CD14-positive monocyte (primary cell): ENCODE measurements at regions not wholly inside any gene's neighbourhood (a gene's known extent, or its start where the extent isn't known, plus 50 kb on each side); places are given as distances from the start of the nearest gene placed in this dataset.

Experiments used
- DNase-seq, 3 donors: peaks; one replicate each; pipeline ENCODE4 v3.0.0-alpha.2; 2011 to 2022
- H2AFZ ChIP-seq: 2 replicates; pipeline ENCODE4 v1.6.0; 2012; ENCODE audit warnings: mild to moderate bottlenecking, low read depth, low read length, inconsistent platforms; ENCODE audit not compliant: insufficient read depth, poor library complexity, severe bottlenecking
- H3K27ac ChIP-seq, 2 donors: 1 replicate in 1 of 2; 2 replicates in 1 of 2; pipeline ENCODE4 v1.5.1; 2012 to 2013; ENCODE audit warnings: low read length in 2 of 2, control low read depth in 1 of 2, inconsistent platforms in 1 of 2, low read depth in 1 of 2, mild to moderate bottlenecking in 1 of 2
- H3K27me3 ChIP-seq, 2 donors: one replicate each; pipeline versions ENCODE4 v1.6.0 to v1.6.1; 2011 to 2013; ENCODE audit warnings: low read length in 2 of 2; ENCODE audit not compliant: control insufficient read depth in 2 of 2, insufficient read depth in 2 of 2
- H3K36me3 ChIP-seq, 2 donors: replicated peaks in 1 of 2; 1 replicate in 1 of 2; 2 replicates in 1 of 2; pipeline versions ENCODE4 v1.5.1 to v1.6.1; 2012 to 2013; ENCODE audit warnings: low read length in 2 of 2, control low read depth in 1 of 2, inconsistent platforms in 1 of 2, mild to moderate bottlenecking in 1 of 2; ENCODE audit not compliant: insufficient read depth in 2 of 2, control insufficient read depth in 1 of 2
- H3K4me1 ChIP-seq, 2 donors: 1 replicate in 1 of 2; 2 replicates in 1 of 2; pipeline versions ENCODE4 v1.5.1 to v1.6.1; 2012 to 2013; ENCODE audit warnings: low read length in 2 of 2, control low read depth in 1 of 2, inconsistent platforms in 1 of 2, mild to moderate bottlenecking in 1 of 2, moderate library complexity in 1 of 2; ENCODE audit not compliant: insufficient read depth in 2 of 2, control insufficient read depth in 1 of 2
- H3K4me2 ChIP-seq: replicated peaks from 2 replicates; pipeline ENCODE3; 2012; ENCODE audit warnings: low read length, moderate library complexity, mild to moderate bottlenecking; ENCODE audit not compliant: poor library complexity, severe bottlenecking; ENCODE audit errors: extremely low read depth
- H3K4me3 ChIP-seq, 3 experiments: fragments of 200-600 bp in 1 of 3; sonication (generic) in 1 of 3; replicated peaks in 1 of 3; 1 replicate in 2 of 3; 2 replicates in 1 of 3; pipeline ENCODE4 v1.5.1; 2011 to 2013; ENCODE audit warnings: low read length in 3 of 3, mild to moderate bottlenecking in 3 of 3, control low read depth in 2 of 3, low read depth in 2 of 3, inconsistent platforms in 1 of 3, moderate library complexity in 1 of 3
- H3K79me2 ChIP-seq: 2 replicates; pipeline ENCODE4 v1.6.0; 2012; ENCODE audit warnings: mild to moderate bottlenecking, control low read depth, inconsistent platforms, low read length, moderate library complexity; ENCODE audit not compliant: insufficient read depth
- H3K9ac ChIP-seq: 2 replicates; pipeline ENCODE4 v1.6.0; 2017; ENCODE audit warnings: low read length, mild to moderate bottlenecking; ENCODE audit not compliant: insufficient read depth, poor library complexity, severe bottlenecking
- H3K9me3 ChIP-seq, 2 donors: replicated peaks in 1 of 2; 1 replicate in 1 of 2; 2 replicates in 1 of 2; pipeline versions ENCODE4 v1.5.1 to v1.6.1; 2012 to 2013; ENCODE audit warnings: low read length in 2 of 2, control low read depth in 1 of 2; ENCODE audit not compliant: control insufficient read depth in 1 of 2, insufficient read depth in 1 of 2
- H4K20me1 ChIP-seq: 2 replicates; pipeline ENCODE4 v1.6.0; 2012; ENCODE audit warnings: mild to moderate bottlenecking, low read length, control low read depth, moderate library complexity; ENCODE audit not compliant: insufficient read depth
- H3K27ac Mint-ChIP-seq, 7 donors: one replicate each; pipeline ENCODE4 v1.8.0; 2020; ENCODE audit warnings: mild to moderate bottlenecking in 7 of 7, mixed read lengths in 7 of 7, moderate library complexity in 6 of 7, inconsistent platforms in 2 of 7
- H3K27me3 Mint-ChIP-seq, 3 donors: one replicate each; pipeline ENCODE4 v1.8.0; 2021 to 2022; ENCODE audit warnings: low read depth in 3 of 3, mild to moderate bottlenecking in 3 of 3, mixed read lengths in 3 of 3, moderate library complexity in 3 of 3, inconsistent platforms in 1 of 3
- H3K36me3 Mint-ChIP-seq, 2 donors: one replicate each; pipeline ENCODE4 v1.8.0; 2020; ENCODE audit warnings: mixed read lengths in 2 of 2, inconsistent platforms in 1 of 2, mild to moderate bottlenecking in 1 of 2
- H3K4me1 Mint-ChIP-seq: one replicate; pipeline ENCODE4 v1.8.0; 2020; ENCODE audit warnings: mild to moderate bottlenecking, mixed read lengths
- H3K4me3 Mint-ChIP-seq, 2 donors: one replicate each; pipeline ENCODE4 v1.8.0; 2020; ENCODE audit warnings: mild to moderate bottlenecking in 2 of 2, mixed read lengths in 2 of 2, moderate library complexity in 1 of 2
- H3K9me3 Mint-ChIP-seq, 7 donors: one replicate each; pipeline ENCODE4 v1.8.0; 2020 to 2022; ENCODE audit warnings: mixed read lengths in 7 of 7, mild to moderate bottlenecking in 6 of 7, moderate library complexity in 6 of 7, inconsistent platforms in 2 of 7
- WGBS: methylation state at CpG from one replicate; pipeline ENCODE4 v1.1.5; 2013; ENCODE audit warnings: missing lambda C conversion rate; ENCODE audit not compliant: insufficient coverage; 5-methylcytosine and 5-hydroxymethylcytosine counted together
- intact Hi-C, 2 donors: fragments of 100-400 bp; cut with micrococcal nuclease; formaldehyde crosslinking; loops; one replicate each; pipeline versions ENCODE4 v1.15.0 to v1.15.1; 2023
- TF ChIP-seq, protein P1 (sequence below): fragments of 200-600 bp; IDR thresholded peaks from one replicate; pipeline ENCODE4 v1.8.0; 2022; ENCODE audit warnings: antibody characterized with exemption, mild to moderate bottlenecking

DNA sequence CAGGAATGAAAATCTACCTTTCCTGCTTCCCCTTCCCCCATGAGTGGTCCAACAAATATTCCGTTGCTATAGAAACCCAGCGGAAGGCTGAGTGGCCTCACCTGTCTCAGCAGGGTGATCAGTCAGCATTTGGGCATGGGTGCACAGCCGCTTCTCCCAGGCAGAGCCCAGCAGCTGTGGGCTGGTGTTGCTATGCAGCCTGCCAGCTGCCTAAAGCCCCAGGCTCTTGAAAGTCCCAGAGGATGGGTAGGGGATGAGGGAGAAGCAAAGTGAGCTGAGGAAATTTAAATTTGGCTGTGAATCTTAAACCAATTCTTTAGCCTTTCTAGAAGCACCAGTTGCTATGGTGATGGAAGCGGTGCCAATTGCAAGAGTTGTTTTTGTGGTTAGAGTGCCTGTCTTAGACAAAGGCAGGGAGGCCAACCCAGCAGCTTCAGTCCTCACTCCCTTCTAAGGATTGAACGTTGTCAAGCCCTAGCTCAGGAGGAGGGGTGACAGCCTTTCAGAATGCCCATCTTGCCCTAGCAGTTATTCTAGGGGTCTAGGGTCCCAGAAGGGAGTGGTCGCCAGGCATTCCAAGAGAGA, 151.5 kb upstream of the PITX1 start:
- no peak overlapping the region for H3K4me2 ChIP-seq
- peaks cover 0 to 5% (median 2%) of the 10 kb centered on the region in 7 donors for H3K9me3 Mint-ChIP-seq
- no peak overlapping the region for H3K27ac ChIP-seq
- no peak for DNase-seq
- peaks cover 15 to 29% of the 10 kb centered on the region in 2 donors for H3K27me3 ChIP-seq
- H3K4me1 ChIP-seq, result no peaks in the 10 kb centered on the region
- no peak overlapping the region for H3K4me3 Mint-ChIP-seq
- H4K20me1 ChIP-seq, result no peaks in the 10 kb centered on the region
- no peak overlapping the region for H3K4me3 ChIP-seq
- peaks cover under 1% of the 10 kb centered on the region for H3K4me1 Mint-ChIP-seq
- TF ChIP-seq, protein P1, sequence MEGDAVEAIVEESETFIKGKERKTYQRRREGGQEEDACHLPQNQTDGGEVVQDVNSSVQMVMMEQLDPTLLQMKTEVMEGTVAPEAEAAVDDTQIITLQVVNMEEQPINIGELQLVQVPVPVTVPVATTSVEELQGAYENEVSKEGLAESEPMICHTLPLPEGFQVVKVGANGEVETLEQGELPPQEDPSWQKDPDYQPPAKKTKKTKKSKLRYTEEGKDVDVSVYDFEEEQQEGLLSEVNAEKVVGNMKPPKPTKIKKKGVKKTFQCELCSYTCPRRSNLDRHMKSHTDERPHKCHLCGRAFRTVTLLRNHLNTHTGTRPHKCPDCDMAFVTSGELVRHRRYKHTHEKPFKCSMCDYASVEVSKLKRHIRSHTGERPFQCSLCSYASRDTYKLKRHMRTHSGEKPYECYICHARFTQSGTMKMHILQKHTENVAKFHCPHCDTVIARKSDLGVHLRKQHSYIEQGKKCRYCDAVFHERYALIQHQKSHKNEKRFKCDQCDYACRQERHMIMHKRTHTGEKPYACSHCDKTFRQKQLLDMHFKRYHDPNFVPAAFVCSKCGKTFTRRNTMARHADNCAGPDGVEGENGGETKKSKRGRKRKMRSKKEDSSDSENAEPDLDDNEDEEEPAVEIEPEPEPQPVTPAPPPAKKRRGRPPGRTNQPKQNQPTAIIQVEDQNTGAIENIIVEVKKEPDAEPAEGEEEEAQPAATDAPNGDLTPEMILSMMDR, result no peak
- WGBS, result 93% methylated on average over 2 of the region's 6 CpGs
- no peaks in the 10 kb centered on the region for H3K36me3 ChIP-seq
- H3K79me2 ChIP-seq, result no peaks in the 10 kb centered on the region
- peaks cover 0 to 2% of the 10 kb centered on the region in 2 donors for H3K36me3 Mint-ChIP-seq
- H2AFZ ChIP-seq, result no peak overlapping the region
- peaks cover 19 to 32% (median 22%) of the 10 kb centered on the region in 3 donors for H3K27me3 Mint-ChIP-seq
- no peak overlapping the region for H3K27ac Mint-ChIP-seq
- no peak overlapping the region for H3K9ac ChIP-seq
- H3K9me3 ChIP-seq, result peaks cover 0 to 4% of the 10 kb centered on the region in 2 donors
- intact Hi-C loops, result no loop called here

DNA sequence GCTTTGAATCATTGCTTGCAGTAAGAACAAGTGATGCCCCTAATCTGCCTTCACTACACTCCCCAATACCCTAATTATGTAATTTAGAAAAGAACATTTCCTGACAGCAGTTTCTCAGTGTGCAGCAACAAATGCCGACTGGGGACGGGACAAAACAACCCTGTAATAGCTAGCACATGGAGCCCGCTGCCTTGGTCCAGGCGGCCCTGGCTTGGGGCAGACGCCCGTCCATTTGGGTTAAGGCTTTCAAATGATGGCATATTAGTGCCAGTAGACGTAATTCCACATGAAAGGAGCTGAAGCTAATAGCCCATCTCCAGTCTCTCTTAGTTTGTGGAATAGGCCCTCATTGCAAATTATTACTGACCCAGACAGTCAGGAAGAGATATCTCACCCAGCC, 150.6 kb upstream of the PITX1 start:
- no peak overlapping the region for H3K27ac ChIP-seq
- no peak overlapping the region for H3K4me3 ChIP-seq
- H3K79me2 ChIP-seq, result no peaks in the 10 kb centered on the region
- Mint-ChIP-seq H3K27me3 (peaks cover 12 to 23% (median 15%) of the 10 kb centered on the region in 3 donors), H3K9me3 (peaks cover 0 to 3% (median 0%) of the 10 kb centered on the region in 7 donors), H3K36me3 (no peaks in the 10 kb centered on the region), H3K27ac (no peak overlapping the region), H3K4me3 (no peak overlapping the region), H3K4me1 (no peaks in the 10 kb centered on the region)
- H3K36me3 ChIP-seq, result no peaks in the 10 kb centered on the region
- H2AFZ ChIP-seq, result no peak overlapping the region
- intact Hi-C loops, result no loop called here
- H3K9me3 ChIP-seq, result peaks cover 0 to 4% of the 10 kb centered on the region in 2 donors
- WGBS, result 100% methylated on average over 6 of the region's 7 CpGs
- TF ChIP-seq, protein P1, result no peak
- peaks cover 7 to 20% of the 10 kb centered on the region in 2 donors for H3K27me3 ChIP-seq
- no peaks in the 10 kb centered on the region for H4K20me1 ChIP-seq
- no peak overlapping the region for H3K9ac ChIP-seq
- no peak for DNase-seq
- no peaks in the 10 kb centered on the region for H3K4me1 ChIP-seq
- H3K4me2 ChIP-seq, result no peak overlapping the region
